ENCODE measurements at regions not wholly inside any gene's neighbourhood (a gene's known extent, or its start where the extent isn't known, plus 50 kb on each side); places are given as distances from the start of the nearest gene placed in this dataset.

- TF ChIP-seq CTCF (IDR thresholded peaks at IDR 0.05), result no peak
- TF ChIP-seq EZH2 (IDR thresholded peaks at IDR 0.05; ENCODE audit: borderline replicate concordance, insufficient read depth, low read depth, low read length, poor library complexity, severe bottlenecking), result no peak
Observed at GRCh38 chr14:105887692-105888091, 361.3 kb downstream of the TMEM121 start.
